Activated CD4-positive, alpha-beta T cell treated with anti-CD3 and anti-CD28 coated beads for 1 hour (primary cell): ENCODE measurements at regions not wholly inside any gene's neighbourhood (a gene's known extent, or its start where the extent isn't known, plus 50 kb on each side); places are given as distances from the start of the nearest gene placed in this dataset.

Experiments
- DNase-seq: peaks from one replicate; pipeline ENCODE4 v3.0.0-alpha.2; 2020

GRCh38 chr3:104604326-104605010 lies 762.2 kb upstream of the ALCAM start:
- no peak for DNase-seq

GRCh38 chr3:104606812-104607211 lies 759.9 kb upstream of the ALCAM start:
- no peak for DNase-seq

- DNase-seq = no peak
Measured at GRCh38 chr3:104610730-104611652, 755.7 kb upstream of the ALCAM start.

- no peak for DNase-seq
Measured at GRCh38 chr3:104612218-104612617, 754.5 kb upstream of the ALCAM start.

GRCh38 chr3:104614564-104614963 lies 752.1 kb upstream of the ALCAM start:
- no peak for DNase-seq

GRCh38 chr3:104628185-104628789 lies 738.4 kb upstream of the ALCAM start:
- DNase-seq = no peak

GRCh38 chr3:104629038-104629437 lies 737.7 kb upstream of the ALCAM start:
- DNase-seq = no peak

GRCh38 chr3:104631254-104631653 lies 735.5 kb upstream of the ALCAM start:
- no peak for DNase-seq

- DNase-seq = no peak
Measured at GRCh38 chr3:104632521-104632920, 734.2 kb upstream of the ALCAM start.

GRCh38 chr3:104632947-104633346 lies 733.8 kb upstream of the ALCAM start:
- no peak for DNase-seq

GRCh38 chr3:104635872-104636580 lies 730.7 kb upstream of the ALCAM start:
- DNase-seq = no peak

- no peak for DNase-seq
Measured at GRCh38 chr3:104642827-104643226, 723.9 kb upstream of the ALCAM start.

- no peak for DNase-seq
Measured at GRCh38 chr3:104646196-104646595, 720.5 kb upstream of the ALCAM start.

GRCh38 chr3:104648823-104649222 lies 717.9 kb upstream of the ALCAM start:
- no peak for DNase-seq

- DNase-seq = no peak
Measured at GRCh38 chr3:104669083-104669482, 697.6 kb upstream of the ALCAM start.

- DNase-seq = no peak
Measured at GRCh38 chr3:104672331-104672730, 694.4 kb upstream of the ALCAM start.

GRCh38 chr3:104673981-104674380 lies 692.7 kb upstream of the ALCAM start:
- no peak for DNase-seq

- DNase-seq = no peak
Measured at GRCh38 chr3:104676241-104676640, 690.5 kb upstream of the ALCAM start.

- DNase-seq = no peak
Measured at GRCh38 chr3:104677932-104678331, 688.8 kb upstream of the ALCAM start.

GRCh38 chr3:104685492-104685891 lies 681.2 kb upstream of the ALCAM start:
- no peak for DNase-seq

- no peak for DNase-seq
Measured at GRCh38 chr3:104687362-104687761, 679.3 kb upstream of the ALCAM start.

- DNase-seq = no peak
Measured at GRCh38 chr3:104696470-104696869, 670.2 kb upstream of the ALCAM start.

GRCh38 chr3:104711406-104711805 lies 655.3 kb upstream of the ALCAM start:
- DNase-seq = no peak
